ENCODE measurements at regions not wholly inside any gene's neighbourhood (a gene's known extent, or its start where the extent isn't known, plus 50 kb on each side); places are given as distances from the start of the nearest gene placed in this dataset.
"Not testable (repeated sequence)": the region's sequence is repeated elsewhere in the genome, so short reads cannot be mapped to it uniquely, and the experiment has no call there.

- no peaks in the 10 kb centered on the region for H3K4me1 ChIP-seq (ENCODE audit: control insufficient read depth, insufficient read depth, low read length, poor library complexity, severe bottlenecking)
- H3K27ac ChIP-seq (ENCODE audit: insufficient read depth, low read length, poor library complexity, severe bottlenecking): no peak overlapping the region
- H3K4me3 ChIP-seq (ENCODE audit: insufficient read depth, low read depth, low read length, poor library complexity, severe bottlenecking): no peak overlapping the region
- H3K27me3 ChIP-seq (replicated peaks; ENCODE audit: control insufficient read depth, insufficient read depth, low read length, poor library complexity, severe bottlenecking): no peaks in the 10 kb centered on the region
- H3K36me3 ChIP-seq (ENCODE audit: control insufficient read depth, insufficient read depth, low read length): no peaks in the 10 kb centered on the region
- H3K9me3 ChIP-seq (ENCODE audit: control insufficient read depth, low read length): no peaks in the 10 kb centered on the region
- no peak for DNase-seq
These were observed 106.5 kb upstream of the NT5E start for GRCh38 chr6:85343428-85343827.

GRCh38 chr6:85329196-85329595, 120.7 kb upstream of the NT5E start:
- no peaks in the 10 kb centered on the region for H3K9me3 ChIP-seq (ENCODE audit: control insufficient read depth, low read length)
- no peaks in the 10 kb centered on the region for H3K4me1 ChIP-seq (ENCODE audit: control insufficient read depth, insufficient read depth, low read length, poor library complexity, severe bottlenecking)
- no peak overlapping the region for H3K27ac ChIP-seq (ENCODE audit: insufficient read depth, low read length, poor library complexity, severe bottlenecking)
- peaks cover 3% of the 10 kb centered on the region for H3K27me3 ChIP-seq (replicated peaks; ENCODE audit: control insufficient read depth, insufficient read depth, low read length, poor library complexity, severe bottlenecking)
- no peaks in the 10 kb centered on the region for H3K36me3 ChIP-seq (ENCODE audit: control insufficient read depth, insufficient read depth, low read length)
- H3K4me3 ChIP-seq (ENCODE audit: insufficient read depth, low read depth, low read length, poor library complexity, severe bottlenecking): no peak overlapping the region
- no peak for DNase-seq

- not testable (repeated sequence) for H3K4me3 ChIP-seq (ENCODE audit: insufficient read depth, low read depth, low read length, poor library complexity, severe bottlenecking); H3K9me3 ChIP-seq (ENCODE audit: control insufficient read depth, low read length); H3K27me3 ChIP-seq (replicated peaks; ENCODE audit: control insufficient read depth, insufficient read depth, low read length, poor library complexity, severe bottlenecking); H3K4me1 ChIP-seq (ENCODE audit: control insufficient read depth, insufficient read depth, low read length, poor library complexity, severe bottlenecking); DNase-seq; H3K36me3 ChIP-seq (ENCODE audit: control insufficient read depth, insufficient read depth, low read length); H3K27ac ChIP-seq (ENCODE audit: insufficient read depth, low read length, poor library complexity, severe bottlenecking)
These were observed 124.1 kb upstream of the NT5E start for GRCh38 chr6:85325811-85326210.

- no peaks in the 10 kb centered on the region for H3K4me1 ChIP-seq (ENCODE audit: control insufficient read depth, insufficient read depth, low read length, poor library complexity, severe bottlenecking)
These were observed 126.3 kb upstream of the NT5E start for GRCh38 chr6:85323435-85324040.

GRCh38 chr6:85322446-85323105, 127.3 kb upstream of the NT5E start:
- DNase-seq: no peak
- Histone ChIP-seq H3K27ac (ENCODE audit: insufficient read depth, low read length, poor library complexity, severe bottlenecking) (no peak overlapping the region), H3K36me3 (ENCODE audit: control insufficient read depth, insufficient read depth, low read length) (no peaks in the 10 kb centered on the region), H3K27me3 (replicated peaks; ENCODE audit: control insufficient read depth, insufficient read depth, low read length, poor library complexity, severe bottlenecking) (no peaks in the 10 kb centered on the region), H3K4me3 (ENCODE audit: insufficient read depth, low read depth, low read length, poor library complexity, severe bottlenecking) (no peak overlapping the region), H3K4me1 (ENCODE audit: control insufficient read depth, insufficient read depth, low read length, poor library complexity, severe bottlenecking) (no peaks in the 10 kb centered on the region), H3K9me3 (ENCODE audit: control insufficient read depth, low read length) (peaks cover 4% of the 10 kb centered on the region)

More at GRCh38 chr6:85323435-85324040, 126.3 kb upstream of the NT5E start:
- H3K9me3 ChIP-seq (ENCODE audit: control insufficient read depth, low read length): no peaks in the 10 kb centered on the region
- peak; percentile 6 to 33 (median 9) for DNase-seq
- no peaks in the 10 kb centered on the region for H3K36me3 ChIP-seq (ENCODE audit: control insufficient read depth, insufficient read depth, low read length)
- H3K27me3 ChIP-seq (replicated peaks; ENCODE audit: control insufficient read depth, insufficient read depth, low read length, poor library complexity, severe bottlenecking): no peaks in the 10 kb centered on the region
- no peak overlapping the region for H3K27ac ChIP-seq (ENCODE audit: insufficient read depth, low read length, poor library complexity, severe bottlenecking)
- no peak overlapping the region for H3K4me3 ChIP-seq (ENCODE audit: insufficient read depth, low read depth, low read length, poor library complexity, severe bottlenecking)

- Histone ChIP-seq H3K36me3 (ENCODE audit: control insufficient read depth, insufficient read depth, low read length) (no peaks in the 10 kb centered on the region), H3K4me3 (ENCODE audit: insufficient read depth, low read depth, low read length, poor library complexity, severe bottlenecking) (no peak overlapping the region), H3K27me3 (replicated peaks; ENCODE audit: control insufficient read depth, insufficient read depth, low read length, poor library complexity, severe bottlenecking) (no peaks in the 10 kb centered on the region), H3K27ac (ENCODE audit: insufficient read depth, low read length, poor library complexity, severe bottlenecking) (no peak overlapping the region), H3K4me1 (ENCODE audit: control insufficient read depth, insufficient read depth, low read length, poor library complexity, severe bottlenecking) (no peaks in the 10 kb centered on the region), H3K9me3 (ENCODE audit: control insufficient read depth, low read length) (peaks cover 5% of the 10 kb centered on the region)
- DNase-seq: no peak
These were observed 128.0 kb upstream of the NT5E start for GRCh38 chr6:85321906-85322305.

GRCh38 chr6:85314586-85314985, 135.3 kb upstream of the NT5E start:
- peaks cover 5% of the 10 kb centered on the region for H3K9me3 ChIP-seq (ENCODE audit: control insufficient read depth, low read length)
- H3K27ac ChIP-seq (ENCODE audit: insufficient read depth, low read length, poor library complexity, severe bottlenecking): no peak overlapping the region
- no peaks in the 10 kb centered on the region for H3K36me3 ChIP-seq (ENCODE audit: control insufficient read depth, insufficient read depth, low read length)
- H3K4me1 ChIP-seq (ENCODE audit: control insufficient read depth, insufficient read depth, low read length, poor library complexity, severe bottlenecking): no peaks in the 10 kb centered on the region
- no peaks in the 10 kb centered on the region for H3K27me3 ChIP-seq (replicated peaks; ENCODE audit: control insufficient read depth, insufficient read depth, low read length, poor library complexity, severe bottlenecking)
- no peak overlapping the region for H3K4me3 ChIP-seq (ENCODE audit: insufficient read depth, low read depth, low read length, poor library complexity, severe bottlenecking)
- DNase-seq: no peak

- Histone ChIP-seq H3K27ac (ENCODE audit: insufficient read depth, low read length, poor library complexity, severe bottlenecking) (no peak overlapping the region), H3K36me3 (ENCODE audit: control insufficient read depth, insufficient read depth, low read length) (no peaks in the 10 kb centered on the region), H3K9me3 (ENCODE audit: control insufficient read depth, low read length) (no peaks in the 10 kb centered on the region), H3K4me1 (ENCODE audit: control insufficient read depth, insufficient read depth, low read length, poor library complexity, severe bottlenecking) (no peaks in the 10 kb centered on the region), H3K27me3 (replicated peaks; ENCODE audit: control insufficient read depth, insufficient read depth, low read length, poor library complexity, severe bottlenecking) (no peaks in the 10 kb centered on the region), H3K4me3 (ENCODE audit: insufficient read depth, low read depth, low read length, poor library complexity, severe bottlenecking) (no peak overlapping the region)
- DNase-seq: no peak
These were observed 149.3 kb upstream of the NT5E start for GRCh38 chr6:85300581-85300980.

GRCh38 chr6:85298553-85298952, 151.3 kb upstream of the NT5E start:
- no peak overlapping the region for H3K4me3 ChIP-seq (ENCODE audit: insufficient read depth, low read depth, low read length, poor library complexity, severe bottlenecking)
- H3K36me3 ChIP-seq (ENCODE audit: control insufficient read depth, insufficient read depth, low read length): no peaks in the 10 kb centered on the region
- H3K27me3 ChIP-seq (replicated peaks; ENCODE audit: control insufficient read depth, insufficient read depth, low read length, poor library complexity, severe bottlenecking): no peaks in the 10 kb centered on the region
- no peak overlapping the region for H3K27ac ChIP-seq (ENCODE audit: insufficient read depth, low read length, poor library complexity, severe bottlenecking)
- H3K9me3 ChIP-seq (ENCODE audit: control insufficient read depth, low read length): no peaks in the 10 kb centered on the region
- no peaks in the 10 kb centered on the region for H3K4me1 ChIP-seq (ENCODE audit: control insufficient read depth, insufficient read depth, low read length, poor library complexity, severe bottlenecking)
- no peak for DNase-seq

- Histone ChIP-seq H3K27ac (ENCODE audit: insufficient read depth, low read length, poor library complexity, severe bottlenecking) (no peak overlapping the region), H3K4me1 (ENCODE audit: control insufficient read depth, insufficient read depth, low read length, poor library complexity, severe bottlenecking) (no peaks in the 10 kb centered on the region), H3K4me3 (ENCODE audit: insufficient read depth, low read depth, low read length, poor library complexity, severe bottlenecking) (no peak overlapping the region), H3K27me3 (replicated peaks; ENCODE audit: control insufficient read depth, insufficient read depth, low read length, poor library complexity, severe bottlenecking) (no peaks in the 10 kb centered on the region), H3K9me3 (ENCODE audit: control insufficient read depth, low read length) (no peaks in the 10 kb centered on the region), H3K36me3 (ENCODE audit: control insufficient read depth, insufficient read depth, low read length) (no peaks in the 10 kb centered on the region)
- DNase-seq: no peak
These were observed 158.6 kb upstream of the NT5E start for GRCh38 chr6:85291326-85291725.

All from effector memory CD4-positive, alpha-beta T cell (primary cell).